ENCODE measurements at regions not wholly inside any gene's neighbourhood (a gene's known extent, or its start where the extent isn't known, plus 50 kb on each side); places are given as distances from the start of the nearest gene placed in this dataset.

GRCh38 chr5:173378727-173379126, 50.5 kb upstream of the STC2 start:
- Histone ChIP-seq H3K4me2 (ENCODE audit: low read depth, low read length) (no peak overlapping the region), H2BK15ac (ENCODE audit: low read depth, low read length) (no peak overlapping the region), H4K91ac (ENCODE audit: insufficient read depth, low read depth, low read length) (no peak overlapping the region), H2AK9ac (replicated peaks; ENCODE audit: low read depth, low read length, poor library complexity) (no peak overlapping the region), H3K56ac (ENCODE audit: extremely low read depth, insufficient read depth, low read length) (no peak overlapping the region), H3K18ac (ENCODE audit: low read depth, low read length) (no peak overlapping the region), H3K27ac (ENCODE audit: insufficient read depth, low read length) (no peak overlapping the region), H3K9me3 (ENCODE audit: control insufficient read depth, insufficient read depth, low read length) (no peaks in the 10 kb centered on the region), H2BK5ac (ENCODE audit: low read depth, low read length, poor library complexity, severe bottlenecking) (no peak overlapping the region), H3K79me1 (ENCODE audit: low read depth in 1 of 2, low read length in 2 of 2) (no peaks in the 10 kb centered on the region), H4K5ac (ENCODE audit: low read depth, low read length) (no peak overlapping the region), H3K4me3 (ENCODE audit: insufficient read depth, low read depth, low read length) (no peak overlapping the region), H2AFZ (replicated peaks; ENCODE audit: low read length, poor library complexity) (no peak overlapping the region), H3K4me1 (ENCODE audit: control insufficient read depth, insufficient read depth, low read length) (no peaks in the 10 kb centered on the region), H2BK120ac (ENCODE audit: low read depth, low read length) (no peak overlapping the region), H3K14ac (replicated peaks; ENCODE audit: low read depth, low read length) (no peak overlapping the region), H4K20me1 (ENCODE audit: insufficient read depth, low read length) (no peaks in the 10 kb centered on the region), H3K27me3 (ENCODE audit: control insufficient read depth, insufficient read depth, low read length) (peaks cover 8% of the 10 kb centered on the region; the same call in 1 of the 2 replicates), H3K36me3 (ENCODE audit: control insufficient read depth, insufficient read depth, low read length) (no peaks in the 10 kb centered on the region), H2AK5ac (ENCODE audit: low read depth, low read length) (no peak overlapping the region), H3K9me1 (ENCODE audit: insufficient read depth, low read length) (no peaks in the 10 kb centered on the region), H3K4ac (ENCODE audit: low read depth, low read length) (no peak overlapping the region), H3K23ac (ENCODE audit: low read depth, low read length) (no peak overlapping the region), H4K8ac (ENCODE audit: low read depth in 2 of 2, low read length in 2 of 2) (no peak overlapping the region), H3K9ac (ENCODE audit: low read depth, low read length) (no peak overlapping the region), H2BK20ac (ENCODE audit: low read depth, low read length) (no peak overlapping the region)
- intact Hi-C loops (cut with micrococcal nuclease) = no loop called here
- dilution Hi-C loops (cut with HindIII; ENCODE audit: low sequenced_read_pairs, unreplicated experiment) = no loop called here
- no TSS peak for BruUV-seq (replicated peaks)
- DNase-seq (no peak), ATAC-seq (ENCODE audit: low read depth) (no peak)
- WGBS, 2 experiments (ENCODE audit: extremely low coverage in 2 of 2, insufficient read length in 1 of 2) = no CpG with 5 or more reads among the region's 3 CpGs
- CTCF ChIA-PET = interaction anchor here (1.0 kb wide), 1 partner anchor 10 kb away, joined by 3 read pairs; no protein-coding TSS in a partner anchor
- no peak for TF ChIP-seq RAD21 (IDR thresholded peaks at IDR 0.05; ENCODE audit: low read length)
- no peak for TF ChIP-seq BHLHE40 (IDR thresholded peaks at IDR 0.05; ENCODE audit: low read depth, low read length)
- no peak for TF ChIP-seq CHD1 (IDR thresholded peaks at IDR 0.05; ENCODE audit: low read depth, low read length)
- TF ChIP-seq MXI1 (IDR thresholded peaks at IDR 0.05; ENCODE audit: borderline replicate concordance, low read depth, low read length) = no peak
- no peak for TF ChIP-seq SMC3 (IDR thresholded peaks at IDR 0.05; ENCODE audit: low read depth, low read length)
- no peak for TF ChIP-seq POLR2A (IDR thresholded peaks at IDR 0.05; ENCODE audit: low read depth, low read length)
- no peak for TF ChIP-seq USF2 (IDR thresholded peaks at IDR 0.05; ENCODE audit: low read depth, low read length)
- no peak for TF ChIP-seq MAZ (IDR thresholded peaks at IDR 0.05; ENCODE audit: borderline replicate concordance, low read depth, low read length)
- no peak for TF ChIP-seq RFX5 (IDR thresholded peaks at IDR 0.05; ENCODE audit: low read depth, low read length)
- no peak for TF ChIP-seq ELK1 (IDR thresholded peaks at IDR 0.05; ENCODE audit: borderline replicate concordance, low read depth, low read length)
- TF ChIP-seq, protein P1, sequence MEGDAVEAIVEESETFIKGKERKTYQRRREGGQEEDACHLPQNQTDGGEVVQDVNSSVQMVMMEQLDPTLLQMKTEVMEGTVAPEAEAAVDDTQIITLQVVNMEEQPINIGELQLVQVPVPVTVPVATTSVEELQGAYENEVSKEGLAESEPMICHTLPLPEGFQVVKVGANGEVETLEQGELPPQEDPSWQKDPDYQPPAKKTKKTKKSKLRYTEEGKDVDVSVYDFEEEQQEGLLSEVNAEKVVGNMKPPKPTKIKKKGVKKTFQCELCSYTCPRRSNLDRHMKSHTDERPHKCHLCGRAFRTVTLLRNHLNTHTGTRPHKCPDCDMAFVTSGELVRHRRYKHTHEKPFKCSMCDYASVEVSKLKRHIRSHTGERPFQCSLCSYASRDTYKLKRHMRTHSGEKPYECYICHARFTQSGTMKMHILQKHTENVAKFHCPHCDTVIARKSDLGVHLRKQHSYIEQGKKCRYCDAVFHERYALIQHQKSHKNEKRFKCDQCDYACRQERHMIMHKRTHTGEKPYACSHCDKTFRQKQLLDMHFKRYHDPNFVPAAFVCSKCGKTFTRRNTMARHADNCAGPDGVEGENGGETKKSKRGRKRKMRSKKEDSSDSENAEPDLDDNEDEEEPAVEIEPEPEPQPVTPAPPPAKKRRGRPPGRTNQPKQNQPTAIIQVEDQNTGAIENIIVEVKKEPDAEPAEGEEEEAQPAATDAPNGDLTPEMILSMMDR (conservative IDR thresholded peaks at IDR 0.05; ENCODE audit: low read depth, low read length) = no peak
- no peak for TF ChIP-seq RCOR1 (IDR thresholded peaks at IDR 0.05; ENCODE audit: insufficient replicate concordance, low read length)
- no peak for TF ChIP-seq NFE2L2 (IDR thresholded peaks at IDR 0.05; ENCODE audit: low read depth, low read length)
- TF ChIP-seq MAFK (IDR thresholded peaks at IDR 0.05; ENCODE audit: low read depth, low read length) = no peak
- TF ChIP-seq CEBPB (IDR thresholded peaks at IDR 0.05; ENCODE audit: low read depth, low read length) = no peak
- no peak for TF ChIP-seq FOS (IDR thresholded peaks at IDR 0.05; ENCODE audit: low read depth, low read length)
- in situ Hi-C loops (cut with MboI; ENCODE audit: low sequenced_read_pairs) = no loop called here
- POLR2A ChIA-PET (ENCODE audit: unreplicated experiment) = no interaction called here
